ENCODE measurements at regions not wholly inside any gene's neighbourhood (a gene's known extent, or its start where the extent isn't known, plus 50 kb on each side); places are given as distances from the start of the nearest gene placed in this dataset.

- no peak overlapping the region for H3K4me3 ChIP-seq (ENCODE audit: insufficient read depth, low read depth, low read length)
- H3K27ac ChIP-seq (ENCODE audit: insufficient read depth, low read depth, low read length, poor library complexity, severe bottlenecking), result no peak overlapping the region
- 93% methylated on average over 10 of the region's 10 CpGs for WGBS, 2 experiments
- H3K9me3 ChIP-seq (ENCODE audit: control insufficient read depth, low read length), result no peaks in the 10 kb centered on the region
- H3K27me3 ChIP-seq (ENCODE audit: control insufficient read depth, insufficient read depth, low read length, poor library complexity, severe bottlenecking), result no peaks in the 10 kb centered on the region
- no peaks in the 10 kb centered on the region for H3K4me1 ChIP-seq (ENCODE audit: control insufficient read depth, insufficient read depth, low read length)
- no peaks in the 10 kb centered on the region for H3K36me3 ChIP-seq (ENCODE audit: control insufficient read depth, insufficient read depth, low read length)
Measured at GRCh38 chr5:54774281-54775170, 210.9 kb downstream of the ESM1 start.

- no peaks in the 10 kb centered on the region for H3K27me3 ChIP-seq (ENCODE audit: control insufficient read depth, insufficient read depth, low read length, poor library complexity, severe bottlenecking)
- H3K36me3 ChIP-seq (ENCODE audit: control insufficient read depth, insufficient read depth, low read length), result no peaks in the 10 kb centered on the region
- WGBS, 2 experiments, result 91 to 95% methylated on average over 2 of the region's 2 CpGs
- no peak overlapping the region for H3K27ac ChIP-seq (ENCODE audit: insufficient read depth, low read depth, low read length, poor library complexity, severe bottlenecking)
- no peaks in the 10 kb centered on the region for H3K9me3 ChIP-seq (ENCODE audit: control insufficient read depth, low read length)
- no peaks in the 10 kb centered on the region for H3K4me1 ChIP-seq (ENCODE audit: control insufficient read depth, insufficient read depth, low read length)
- H3K4me3 ChIP-seq (ENCODE audit: insufficient read depth, low read depth, low read length), result no peak overlapping the region
Measured at GRCh38 chr5:54772684-54773083, 212.7 kb downstream of the ESM1 start.

- H3K27me3 ChIP-seq (ENCODE audit: control insufficient read depth, insufficient read depth, low read length, poor library complexity, severe bottlenecking), result no peaks in the 10 kb centered on the region
- no peaks in the 10 kb centered on the region for H3K4me1 ChIP-seq (ENCODE audit: control insufficient read depth, insufficient read depth, low read length)
- H3K36me3 ChIP-seq (ENCODE audit: control insufficient read depth, insufficient read depth, low read length), result no peaks in the 10 kb centered on the region
- no peak overlapping the region for H3K4me3 ChIP-seq (ENCODE audit: insufficient read depth, low read depth, low read length)
- H3K27ac ChIP-seq (ENCODE audit: insufficient read depth, low read depth, low read length, poor library complexity, severe bottlenecking), result no peak overlapping the region
- H3K9me3 ChIP-seq (ENCODE audit: control insufficient read depth, low read length), result no peaks in the 10 kb centered on the region
- 83 to 92% methylated on average over 2 to 3 of the region's 3 CpGs for WGBS, 2 experiments
Measured at GRCh38 chr5:54772231-54772630, 213.2 kb downstream of the ESM1 start.

- Histone ChIP-seq H3K27me3 (ENCODE audit: control insufficient read depth, insufficient read depth, low read length, poor library complexity, severe bottlenecking) (no peaks in the 10 kb centered on the region), H3K4me3 (ENCODE audit: insufficient read depth, low read depth, low read length) (no peak overlapping the region), H3K9me3 (ENCODE audit: control insufficient read depth, low read length) (no peaks in the 10 kb centered on the region), H3K36me3 (ENCODE audit: control insufficient read depth, insufficient read depth, low read length) (no peaks in the 10 kb centered on the region), H3K4me1 (ENCODE audit: control insufficient read depth, insufficient read depth, low read length) (no peaks in the 10 kb centered on the region), H3K27ac (ENCODE audit: insufficient read depth, low read depth, low read length, poor library complexity, severe bottlenecking) (no peak overlapping the region)
- WGBS, 2 experiments, result 91 to 94% methylated on average over 1 of the region's 1 CpG
Measured at GRCh38 chr5:54769746-54770145, 215.6 kb downstream of the ESM1 start.

- Histone ChIP-seq H3K4me3 (ENCODE audit: insufficient read depth, low read depth, low read length) (no peak overlapping the region), H3K9me3 (ENCODE audit: control insufficient read depth, low read length) (no peaks in the 10 kb centered on the region), H3K4me1 (ENCODE audit: control insufficient read depth, insufficient read depth, low read length) (no peaks in the 10 kb centered on the region), H3K27me3 (ENCODE audit: control insufficient read depth, insufficient read depth, low read length, poor library complexity, severe bottlenecking) (no peaks in the 10 kb centered on the region), H3K36me3 (ENCODE audit: control insufficient read depth, insufficient read depth, low read length) (no peaks in the 10 kb centered on the region), H3K27ac (ENCODE audit: insufficient read depth, low read depth, low read length, poor library complexity, severe bottlenecking) (no peak overlapping the region)
- WGBS, 2 experiments, result 89 to 96% methylated on average over 5 to 6 of the region's 6 CpGs
Measured at GRCh38 chr5:54769072-54769471, 216.3 kb downstream of the ESM1 start.

GRCh38 chr5:54766748-54767147 lies 218.6 kb downstream of the ESM1 start:
- Histone ChIP-seq H3K9me3 (ENCODE audit: control insufficient read depth, low read length) (no peaks in the 10 kb centered on the region), H3K4me1 (ENCODE audit: control insufficient read depth, insufficient read depth, low read length) (no peaks in the 10 kb centered on the region), H3K27me3 (ENCODE audit: control insufficient read depth, insufficient read depth, low read length, poor library complexity, severe bottlenecking) (no peaks in the 10 kb centered on the region), H3K36me3 (ENCODE audit: control insufficient read depth, insufficient read depth, low read length) (no peaks in the 10 kb centered on the region), H3K4me3 (ENCODE audit: insufficient read depth, low read depth, low read length) (no peak overlapping the region), H3K27ac (ENCODE audit: insufficient read depth, low read depth, low read length, poor library complexity, severe bottlenecking) (no peak overlapping the region)
- WGBS, 2 experiments, result 90 to 93% methylated on average over 1 of the region's 1 CpG

- Histone ChIP-seq H3K27me3 (ENCODE audit: control insufficient read depth, insufficient read depth, low read length, poor library complexity, severe bottlenecking) (no peaks in the 10 kb centered on the region), H3K27ac (ENCODE audit: insufficient read depth, low read depth, low read length, poor library complexity, severe bottlenecking) (no peak overlapping the region)
- 94 to 97% methylated on average over 5 of the region's 5 CpGs for WGBS, 2 experiments
Measured at GRCh38 chr5:54765165-54766028, 220.0 kb downstream of the ESM1 start.

GRCh38 chr5:54764102-54765090 lies 221.0 kb downstream of the ESM1 start:
- H3K9me3 ChIP-seq (ENCODE audit: control insufficient read depth, low read length), result no peaks in the 10 kb centered on the region
- no peak overlapping the region for H3K4me3 ChIP-seq (ENCODE audit: insufficient read depth, low read depth, low read length)
- H3K27me3 ChIP-seq (ENCODE audit: control insufficient read depth, insufficient read depth, low read length, poor library complexity, severe bottlenecking), result no peaks in the 10 kb centered on the region
- 72 to 76% methylated on average over 5 of the region's 5 CpGs for WGBS, 2 experiments
- H3K36me3 ChIP-seq (ENCODE audit: control insufficient read depth, insufficient read depth, low read length), result no peaks in the 10 kb centered on the region
- no peaks in the 10 kb centered on the region for H3K4me1 ChIP-seq (ENCODE audit: control insufficient read depth, insufficient read depth, low read length)
- no peak overlapping the region for H3K27ac ChIP-seq (ENCODE audit: insufficient read depth, low read depth, low read length, poor library complexity, severe bottlenecking)

More at GRCh38 chr5:54765165-54766028, 220.0 kb downstream of the ESM1 start:
- Histone ChIP-seq H3K4me3 (ENCODE audit: insufficient read depth, low read depth, low read length) (no peak overlapping the region), H3K36me3 (ENCODE audit: control insufficient read depth, insufficient read depth, low read length) (no peaks in the 10 kb centered on the region), H3K9me3 (ENCODE audit: control insufficient read depth, low read length) (no peaks in the 10 kb centered on the region), H3K4me1 (ENCODE audit: control insufficient read depth, insufficient read depth, low read length) (no peaks in the 10 kb centered on the region)

- Histone ChIP-seq H3K4me1 (ENCODE audit: control insufficient read depth, insufficient read depth, low read length) (no peaks in the 10 kb centered on the region), H3K4me3 (ENCODE audit: insufficient read depth, low read depth, low read length) (no peak overlapping the region), H3K27me3 (ENCODE audit: control insufficient read depth, insufficient read depth, low read length, poor library complexity, severe bottlenecking) (no peaks in the 10 kb centered on the region), H3K9me3 (ENCODE audit: control insufficient read depth, low read length) (no peaks in the 10 kb centered on the region), H3K27ac (ENCODE audit: insufficient read depth, low read depth, low read length, poor library complexity, severe bottlenecking) (no peak overlapping the region), H3K36me3 (ENCODE audit: control insufficient read depth, insufficient read depth, low read length) (no peaks in the 10 kb centered on the region)
- 91 to 93% methylated on average over 2 of the region's 2 CpGs for WGBS, 2 experiments
Measured at GRCh38 chr5:54761213-54761701, 224.1 kb downstream of the ESM1 start.
